ENCODE measurements at regions not wholly inside any gene's neighbourhood (a gene's known extent, or its start where the extent isn't known, plus 50 kb on each side); places are given as distances from the start of the nearest gene placed in this dataset.
A peak's percentile ranks its signal among the peaks of the same experiment; 100 is the strongest.

- Histone ChIP-seq H3K36me3 (ENCODE audit: control insufficient read depth, insufficient read depth, low read length) (no peaks in the 10 kb centered on the region), H3K4me3 (ENCODE audit: low read depth, low read length) (no peak overlapping the region), H3K27me3 (ENCODE audit: control insufficient read depth, insufficient read depth, low read length) (no peaks in the 10 kb centered on the region)
- no peak for TF ChIP-seq CTCF (IDR thresholded peaks at IDR 0.05; ENCODE audit: insufficient read depth, low read length, severe bottlenecking)
- FAIRE-seq = no peak
- DNase-seq (ENCODE audit: low read depth) = no peak
These were observed 546.7 kb downstream of the RIT2 start for GRCh38 chr18:42568773-42569172.

- TF ChIP-seq CTCF (IDR thresholded peaks at IDR 0.05; ENCODE audit: insufficient read depth, low read length, severe bottlenecking) = no peak
- FAIRE-seq = no peak
These were observed 540.6 kb downstream of the RIT2 start for GRCh38 chr18:42574871-42575270.

GRCh38 chr18:42576124-42576523, 539.4 kb downstream of the RIT2 start:
- Histone ChIP-seq H3K4me3 (ENCODE audit: low read depth, low read length) (no peak overlapping the region), H3K36me3 (ENCODE audit: control insufficient read depth, insufficient read depth, low read length) (no peaks in the 10 kb centered on the region), H3K27me3 (ENCODE audit: control insufficient read depth, insufficient read depth, low read length) (no peaks in the 10 kb centered on the region)
- DNase-seq (ENCODE audit: low read depth) (no peak), FAIRE-seq (no peak)
- no peak for TF ChIP-seq CTCF (IDR thresholded peaks at IDR 0.05; ENCODE audit: insufficient read depth, low read length, severe bottlenecking)

More at GRCh38 chr18:42574871-42575270, 540.6 kb downstream of the RIT2 start:
- no peaks in the 10 kb centered on the region for H3K27me3 ChIP-seq (ENCODE audit: control insufficient read depth, insufficient read depth, low read length)
- H3K4me3 ChIP-seq (ENCODE audit: low read depth, low read length) = no peak overlapping the region
- no peaks in the 10 kb centered on the region for H3K36me3 ChIP-seq (ENCODE audit: control insufficient read depth, insufficient read depth, low read length)
- no peak for DNase-seq (ENCODE audit: low read depth)

GRCh38 chr18:42578792-42579191, 536.7 kb downstream of the RIT2 start:
- DNase-seq (ENCODE audit: low read depth) (peak; percentile 59), FAIRE-seq (no peak)
- Histone ChIP-seq H3K36me3 (ENCODE audit: control insufficient read depth, insufficient read depth, low read length) (no peaks in the 10 kb centered on the region), H3K4me3 (ENCODE audit: low read depth, low read length) (no peak overlapping the region), H3K27me3 (ENCODE audit: control insufficient read depth, insufficient read depth, low read length) (no peaks in the 10 kb centered on the region)
- no peak for TF ChIP-seq CTCF (IDR thresholded peaks at IDR 0.05; ENCODE audit: insufficient read depth, low read length, severe bottlenecking)

- no peak for FAIRE-seq
- no peak for TF ChIP-seq CTCF (IDR thresholded peaks at IDR 0.05; ENCODE audit: insufficient read depth, low read length, severe bottlenecking)
- H3K4me3 ChIP-seq (ENCODE audit: low read depth, low read length) = no peak overlapping the region
- no peaks in the 10 kb centered on the region for H3K27me3 ChIP-seq (ENCODE audit: control insufficient read depth, insufficient read depth, low read length)
- no peaks in the 10 kb centered on the region for H3K36me3 ChIP-seq (ENCODE audit: control insufficient read depth, insufficient read depth, low read length)
- DNase-seq (ENCODE audit: low read depth) = no peak
These were observed 533.2 kb downstream of the RIT2 start for GRCh38 chr18:42582266-42582665.

- H3K36me3 ChIP-seq (ENCODE audit: control insufficient read depth, insufficient read depth, low read length) = no peaks in the 10 kb centered on the region
- H3K27me3 ChIP-seq (ENCODE audit: control insufficient read depth, insufficient read depth, low read length) = no peaks in the 10 kb centered on the region
- FAIRE-seq (no peak), DNase-seq (ENCODE audit: low read depth) (no peak)
- no peak for TF ChIP-seq CTCF (IDR thresholded peaks at IDR 0.05; ENCODE audit: insufficient read depth, low read length, severe bottlenecking)
- no peak overlapping the region for H3K4me3 ChIP-seq (ENCODE audit: low read depth, low read length)
These were observed 532.2 kb downstream of the RIT2 start for GRCh38 chr18:42583283-42583731.

All from bronchial epithelial cell (primary cell).